ENCODE measurements at regions not wholly inside any gene's neighbourhood (a gene's known extent, or its start where the extent isn't known, plus 50 kb on each side); places are given as distances from the start of the nearest gene placed in this dataset.

GRCh38 chr15:46408312-46408711 is 773.5 kb downstream of the SQOR start:
- TF ChIP-seq POLR2A (IDR thresholded peaks at IDR 0.05), result no peak
- TF ChIP-seq, protein P1, sequence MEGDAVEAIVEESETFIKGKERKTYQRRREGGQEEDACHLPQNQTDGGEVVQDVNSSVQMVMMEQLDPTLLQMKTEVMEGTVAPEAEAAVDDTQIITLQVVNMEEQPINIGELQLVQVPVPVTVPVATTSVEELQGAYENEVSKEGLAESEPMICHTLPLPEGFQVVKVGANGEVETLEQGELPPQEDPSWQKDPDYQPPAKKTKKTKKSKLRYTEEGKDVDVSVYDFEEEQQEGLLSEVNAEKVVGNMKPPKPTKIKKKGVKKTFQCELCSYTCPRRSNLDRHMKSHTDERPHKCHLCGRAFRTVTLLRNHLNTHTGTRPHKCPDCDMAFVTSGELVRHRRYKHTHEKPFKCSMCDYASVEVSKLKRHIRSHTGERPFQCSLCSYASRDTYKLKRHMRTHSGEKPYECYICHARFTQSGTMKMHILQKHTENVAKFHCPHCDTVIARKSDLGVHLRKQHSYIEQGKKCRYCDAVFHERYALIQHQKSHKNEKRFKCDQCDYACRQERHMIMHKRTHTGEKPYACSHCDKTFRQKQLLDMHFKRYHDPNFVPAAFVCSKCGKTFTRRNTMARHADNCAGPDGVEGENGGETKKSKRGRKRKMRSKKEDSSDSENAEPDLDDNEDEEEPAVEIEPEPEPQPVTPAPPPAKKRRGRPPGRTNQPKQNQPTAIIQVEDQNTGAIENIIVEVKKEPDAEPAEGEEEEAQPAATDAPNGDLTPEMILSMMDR (IDR thresholded peaks at IDR 0.05), result no peak

All from adrenal gland (tissue), 5 donors.